Hindlimb muscle (tissue), 1 donor: ENCODE measurements at regions not wholly inside any gene's neighbourhood (a gene's known extent, or its start where the extent isn't known, plus 50 kb on each side); places are given as distances from the start of the nearest gene placed in this dataset.

Experiments used
- DNase-seq: peaks from one replicate; pipeline ENCODE4 v3.0.0-alpha.2; 2013

DNA sequence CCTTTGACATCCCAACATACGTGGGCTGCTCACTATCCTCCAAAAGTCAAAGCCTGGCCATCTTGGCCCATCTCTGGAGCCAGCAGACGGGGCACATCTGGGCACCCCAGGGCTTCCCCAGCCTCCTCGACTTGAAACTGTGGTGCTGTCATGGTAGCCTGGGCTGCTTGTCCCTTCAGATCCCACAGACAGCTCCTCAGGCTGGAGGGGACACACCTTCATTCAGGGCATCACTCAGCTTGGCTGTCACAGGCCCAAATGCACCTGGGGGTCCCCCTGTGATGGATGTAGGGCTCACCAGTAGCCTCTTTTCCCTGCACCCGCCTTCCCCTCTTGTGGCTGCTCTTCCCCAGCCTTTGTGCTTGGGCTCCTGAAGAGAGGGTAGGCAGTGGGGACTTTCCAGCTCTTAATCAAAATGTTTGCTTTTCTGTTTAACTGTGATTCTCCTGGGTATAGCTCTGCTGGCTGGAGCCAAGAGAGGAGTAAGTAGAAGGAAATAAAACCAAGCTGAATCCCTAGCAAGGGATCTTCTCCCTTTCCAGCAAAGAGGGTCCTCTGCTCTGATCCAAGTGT is 92.3 kb downstream of the GYPC start:
- no peak for DNase-seq

DNA sequence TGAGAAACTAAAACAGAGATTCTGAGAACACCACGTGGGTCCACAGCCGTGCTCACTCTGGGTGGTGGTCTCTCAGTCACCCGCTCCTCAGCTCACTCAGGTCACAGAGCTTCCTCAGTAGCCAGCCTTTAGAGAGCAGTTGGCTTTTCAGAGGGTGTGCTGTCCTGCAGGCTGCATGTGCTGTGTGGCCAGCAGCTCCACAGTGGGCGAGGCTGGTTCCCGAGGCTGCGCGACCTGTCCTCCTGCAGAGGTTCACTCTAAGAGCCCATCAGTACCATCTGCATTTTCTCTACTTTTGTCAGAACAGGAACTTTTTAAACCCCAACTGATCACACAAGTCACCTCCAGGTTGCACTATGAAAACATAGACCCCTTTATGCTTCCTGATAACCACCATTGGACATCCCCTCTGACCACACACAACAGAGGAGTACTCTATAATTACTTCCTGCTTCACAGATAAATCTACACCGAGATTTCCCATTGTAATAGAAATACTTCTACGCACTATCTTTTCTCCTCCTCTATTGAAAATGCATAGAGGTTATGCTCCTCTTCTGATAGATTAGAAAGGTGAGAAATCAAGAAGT is 93.1 kb downstream of the GYPC start:
- DNase-seq, result no peak

DNA sequence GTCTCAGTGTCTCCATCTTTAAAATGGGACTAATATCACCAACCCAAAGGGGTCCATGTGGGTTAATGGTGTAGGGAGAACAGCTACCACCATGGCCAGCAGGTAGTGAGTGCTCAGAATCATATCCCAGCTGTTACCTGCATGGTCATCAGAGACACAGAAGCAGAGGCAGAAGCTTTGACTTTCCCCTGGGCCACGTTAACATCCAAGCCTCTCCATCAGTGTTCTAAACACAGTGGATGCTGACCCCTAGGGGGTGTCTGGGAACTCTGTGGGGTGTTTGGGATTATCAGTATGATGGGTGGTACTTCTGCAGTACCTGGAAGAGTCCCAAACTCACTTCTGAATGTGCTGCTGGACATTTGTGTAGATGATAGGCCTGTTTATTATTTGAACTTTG is 93.6 kb downstream of the GYPC start:
- DNase-seq, result no peak

DNA sequence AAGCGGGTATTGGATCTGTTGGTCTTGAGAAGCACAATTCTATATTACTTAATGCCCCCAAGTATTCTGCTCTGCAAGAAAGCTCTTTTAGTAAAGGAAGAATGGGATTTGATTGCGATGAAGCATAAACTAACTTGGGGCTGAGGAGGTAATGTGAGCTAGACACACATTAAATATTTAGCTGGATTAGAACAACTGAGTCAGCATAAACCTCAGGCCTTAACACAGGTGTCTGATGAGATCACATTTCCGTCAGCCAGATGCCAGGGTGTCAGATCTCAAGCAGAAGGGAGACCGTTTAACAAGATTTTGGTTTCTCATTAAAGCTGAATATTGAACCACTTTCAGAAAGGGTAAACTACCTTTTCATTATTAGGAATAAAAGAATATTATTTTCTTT is 94.5 kb downstream of the GYPC start:
- no peak for DNase-seq

DNA sequence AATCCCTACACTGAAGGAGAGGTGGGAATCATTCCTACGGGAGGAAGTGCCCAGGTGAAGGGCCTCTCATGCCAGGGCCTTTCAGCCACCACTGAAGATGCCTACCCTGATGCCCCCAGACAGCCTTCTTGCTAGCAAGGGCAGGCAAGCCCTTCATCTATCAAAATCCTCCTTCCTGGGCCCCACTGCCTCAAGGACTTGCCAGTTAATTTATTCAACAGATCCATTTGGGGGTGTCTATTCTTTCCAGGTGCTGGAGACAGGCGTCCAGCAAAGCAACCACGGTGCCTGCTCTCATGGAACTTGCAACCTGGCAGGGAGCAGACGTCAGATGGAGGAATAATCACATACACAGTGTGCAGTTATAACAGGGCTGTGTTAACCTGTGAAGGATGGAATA is 95.5 kb downstream of the GYPC start:
- no peak for DNase-seq

DNA sequence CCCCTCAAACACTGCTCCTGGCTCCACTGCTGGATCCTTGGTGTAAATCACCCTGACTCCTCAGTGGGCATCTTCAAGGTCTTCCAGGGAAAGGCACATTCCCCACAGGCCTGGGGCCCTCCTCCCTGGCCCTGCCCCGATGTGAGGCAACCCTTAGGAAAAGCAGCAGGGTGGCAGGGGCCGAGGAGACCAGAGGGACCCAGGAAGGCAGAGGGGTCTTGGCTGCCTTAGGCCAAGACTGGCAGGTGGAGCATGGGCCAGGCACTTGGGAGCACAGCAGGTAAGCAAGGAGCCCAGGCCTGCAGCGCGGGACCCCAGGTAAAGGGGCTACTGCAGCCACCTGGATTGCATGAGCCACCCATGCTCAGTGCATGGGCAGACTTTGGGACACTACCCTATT is 96.9 kb downstream of the GYPC start:
- DNase-seq, result no peak

DNA sequence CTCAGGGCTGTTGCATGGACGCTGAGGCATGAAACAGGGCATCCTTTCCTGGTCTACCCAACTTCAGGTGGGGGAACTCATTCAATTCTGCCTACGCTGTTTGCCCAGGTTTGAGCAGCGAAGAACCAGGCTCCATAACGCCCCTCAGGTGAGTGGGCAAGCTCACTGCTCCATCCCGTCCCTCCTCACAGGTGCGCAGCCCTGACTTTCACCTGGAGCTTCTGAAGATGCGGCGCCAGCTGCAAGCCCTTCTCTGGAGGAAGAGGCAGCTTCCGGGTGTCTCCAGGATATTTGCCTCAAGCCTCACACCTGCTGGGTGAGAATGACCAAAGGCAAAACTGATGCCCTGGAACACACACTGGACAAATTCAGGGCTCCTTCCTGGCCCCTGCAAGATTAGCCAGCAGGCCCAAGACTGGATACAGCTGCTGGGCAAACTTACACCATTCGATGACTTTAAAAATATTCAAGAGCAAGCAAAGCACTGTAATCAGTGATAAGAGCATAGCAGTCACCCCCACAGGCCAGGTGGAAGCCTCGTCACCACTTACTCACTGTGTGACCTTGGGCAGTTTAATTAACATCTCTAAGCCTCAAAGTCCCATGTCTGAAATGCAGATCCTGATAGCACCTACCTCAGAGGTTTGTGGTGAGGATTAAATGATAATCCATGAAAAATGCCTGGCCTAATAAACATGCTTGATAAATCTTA is 97.7 kb downstream of the GYPC start:
- DNase-seq, result no peak

DNA sequence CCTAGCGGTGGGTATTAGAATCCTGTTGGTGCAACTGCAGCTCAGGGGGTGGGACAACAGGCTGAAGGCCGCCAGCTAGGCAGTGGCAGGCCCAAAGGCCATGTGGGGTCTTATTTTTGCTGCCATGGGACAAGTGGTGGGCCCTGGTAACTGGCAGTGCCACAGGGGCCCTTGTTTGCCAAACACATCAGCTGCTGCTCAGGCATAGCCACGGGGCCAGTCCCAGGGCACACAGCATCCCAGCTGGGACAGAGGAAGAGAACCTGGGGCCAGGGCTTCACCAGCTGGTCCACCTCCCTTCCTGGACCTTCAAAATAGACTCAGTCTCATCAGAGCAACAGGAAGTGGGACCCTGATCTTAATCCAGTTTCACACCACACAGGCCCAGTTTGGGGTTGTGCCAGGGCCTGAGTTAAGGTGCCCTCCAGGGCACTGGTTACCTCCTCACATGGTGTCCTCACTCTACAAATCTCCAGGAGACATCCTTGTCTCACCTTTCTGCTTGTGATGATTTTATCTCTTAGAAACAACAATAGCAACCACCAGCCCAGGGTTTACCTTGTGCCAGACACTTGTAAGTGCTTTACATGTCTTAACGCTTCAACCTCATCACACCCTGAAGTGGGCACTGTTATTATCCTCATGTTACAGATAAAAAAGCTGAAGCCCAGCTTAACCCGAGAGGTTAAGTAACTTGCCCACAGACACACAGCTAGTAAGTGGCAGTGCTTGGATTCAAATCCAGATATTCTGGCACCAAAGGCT is 98.5 kb downstream of the GYPC start:
- no peak for DNase-seq

DNA sequence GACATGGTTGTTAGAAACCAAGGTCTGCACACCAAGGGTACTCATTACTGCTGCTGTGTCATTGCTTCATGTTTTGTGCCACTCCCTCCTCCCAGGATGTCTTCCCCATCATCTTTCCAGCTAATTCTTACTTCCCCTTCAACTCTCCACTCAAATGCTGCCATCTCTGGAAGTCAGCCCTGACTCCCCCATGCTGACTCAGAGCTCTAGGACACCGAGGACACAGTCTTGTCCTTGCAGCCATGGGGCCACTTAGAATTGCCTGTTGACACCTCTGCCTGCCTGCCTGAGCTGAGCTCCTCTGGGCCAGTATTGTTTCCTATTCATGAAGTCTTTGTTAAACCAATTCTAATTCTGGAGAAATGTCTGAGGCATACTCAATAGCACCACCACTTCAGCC is 100.2 kb downstream of the GYPC start:
- DNase-seq, result no peak

DNA sequence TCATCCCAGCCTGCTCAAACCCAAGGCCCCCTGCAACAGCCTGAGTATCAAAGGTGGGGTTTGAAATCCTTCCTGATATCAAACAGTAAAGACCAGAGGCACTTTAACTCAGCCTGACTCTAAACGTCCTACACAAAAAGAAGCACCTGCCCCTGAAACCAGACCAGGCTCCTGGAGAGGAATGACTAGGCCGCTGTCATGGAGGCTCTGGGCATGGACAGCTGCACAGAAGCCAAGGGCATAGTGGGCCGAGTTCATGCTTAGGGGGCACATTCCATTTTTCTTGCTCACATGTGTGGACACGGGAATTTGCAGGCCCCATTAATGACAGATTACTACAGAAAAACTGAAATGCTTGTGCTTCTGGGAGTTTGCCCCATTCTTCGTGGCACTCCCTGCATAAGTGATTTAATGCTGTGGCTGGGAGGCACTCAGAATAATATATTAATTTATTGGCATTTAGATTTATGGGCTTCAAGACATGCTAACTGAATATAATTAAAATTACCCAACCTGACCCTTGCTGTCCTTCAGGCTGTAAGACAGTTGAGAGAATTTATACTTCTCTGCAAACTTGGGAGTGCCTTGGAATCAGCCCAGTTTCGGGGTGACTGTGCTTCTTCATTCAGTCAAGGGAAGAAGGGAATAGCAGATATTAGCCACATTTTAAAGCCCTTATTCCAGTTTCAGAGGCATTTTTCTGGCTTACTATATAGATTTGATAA is 105.5 kb downstream of the GYPC start:
- no peak for DNase-seq

DNA sequence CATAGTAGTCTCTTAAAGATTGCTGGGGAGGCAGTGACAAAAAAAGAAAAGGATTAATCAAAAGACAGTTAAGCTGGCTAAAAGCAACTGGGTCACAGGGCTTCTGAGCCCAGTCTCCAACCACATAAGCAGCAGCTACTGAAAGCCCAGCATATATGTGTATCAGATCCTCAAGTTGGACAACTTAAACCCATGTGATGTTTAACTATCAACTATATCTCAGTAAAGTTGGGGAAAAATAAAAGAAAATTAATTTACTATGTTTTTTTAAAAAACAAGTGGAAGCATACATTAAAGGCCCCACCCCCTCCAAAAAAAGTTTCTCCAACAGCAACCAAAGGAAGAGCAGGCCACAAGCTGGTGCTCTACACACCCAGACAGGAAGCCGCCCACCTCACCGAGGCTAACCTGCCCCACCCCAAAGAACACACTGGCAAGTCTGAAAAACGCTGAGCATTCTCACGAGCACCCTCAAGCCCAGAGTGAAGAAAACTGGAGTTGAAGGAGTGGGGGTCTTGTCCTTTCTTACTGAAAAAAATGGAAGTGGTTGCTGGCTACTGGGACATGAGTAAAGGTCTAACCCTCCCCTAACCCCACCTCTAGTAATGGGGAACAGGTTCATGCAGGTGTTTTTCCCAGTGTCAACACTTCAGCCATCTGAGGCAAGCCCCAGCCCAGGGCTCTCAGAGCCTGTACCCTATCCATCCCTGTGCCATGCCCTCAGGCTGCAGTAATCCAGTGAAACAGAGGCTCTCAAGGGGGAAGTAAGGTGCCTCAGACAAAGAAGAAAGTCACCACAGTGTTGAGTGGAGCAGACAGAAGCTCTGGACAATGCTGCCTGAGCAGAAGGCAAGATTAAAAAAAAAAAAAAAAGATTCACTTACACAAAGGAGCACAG is 106.3 kb downstream of the GYPC start:
- DNase-seq, result no peak

DNA sequence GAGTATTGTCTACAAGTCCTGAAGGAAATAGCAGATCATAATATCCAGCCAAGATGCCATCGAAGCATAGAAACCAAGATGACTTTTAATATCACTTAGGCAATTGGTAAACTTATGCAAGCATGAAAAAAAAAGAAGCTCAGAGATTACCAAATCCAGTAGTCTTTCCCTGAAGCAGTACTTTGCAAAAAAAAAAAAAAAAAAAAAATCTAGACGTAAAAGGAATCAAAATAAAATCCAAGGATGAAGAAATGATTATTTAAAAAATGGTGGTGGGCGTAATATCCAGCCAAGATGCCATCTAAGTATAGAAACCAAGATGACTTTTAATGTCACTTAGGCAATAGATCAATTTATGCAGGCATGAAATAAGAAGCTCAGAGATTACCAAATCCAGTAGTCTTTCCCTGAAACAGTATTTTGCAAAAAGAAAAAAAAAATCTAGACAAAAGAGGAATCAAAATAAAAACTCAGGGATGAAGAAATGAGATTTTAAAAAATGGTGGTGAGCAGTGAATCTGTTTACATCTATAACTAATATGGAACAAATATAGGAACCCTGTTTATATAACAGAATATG is 108.8 kb downstream of the GYPC start:
- no peak for DNase-seq

DNA sequence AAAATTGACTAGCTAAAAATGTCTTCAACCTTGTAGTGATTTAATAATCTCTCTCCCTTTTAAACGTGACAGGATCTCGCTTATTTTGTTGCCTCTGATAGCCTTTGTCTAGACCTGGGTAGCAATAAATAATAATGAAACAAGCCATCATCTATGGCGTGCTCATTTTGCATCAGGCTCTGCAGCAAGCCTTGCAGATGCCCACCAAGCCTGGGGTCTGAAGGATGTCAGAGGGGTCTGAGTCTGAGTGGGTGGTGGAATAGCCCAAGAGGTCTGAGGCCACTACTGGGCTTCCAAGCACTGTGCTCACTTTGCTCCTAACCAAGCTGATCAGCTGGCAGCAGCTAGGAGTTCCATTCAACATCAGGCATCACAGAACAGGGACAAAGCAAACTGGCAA is 109.4 kb downstream of the GYPC start:
- DNase-seq, result no peak

DNA sequence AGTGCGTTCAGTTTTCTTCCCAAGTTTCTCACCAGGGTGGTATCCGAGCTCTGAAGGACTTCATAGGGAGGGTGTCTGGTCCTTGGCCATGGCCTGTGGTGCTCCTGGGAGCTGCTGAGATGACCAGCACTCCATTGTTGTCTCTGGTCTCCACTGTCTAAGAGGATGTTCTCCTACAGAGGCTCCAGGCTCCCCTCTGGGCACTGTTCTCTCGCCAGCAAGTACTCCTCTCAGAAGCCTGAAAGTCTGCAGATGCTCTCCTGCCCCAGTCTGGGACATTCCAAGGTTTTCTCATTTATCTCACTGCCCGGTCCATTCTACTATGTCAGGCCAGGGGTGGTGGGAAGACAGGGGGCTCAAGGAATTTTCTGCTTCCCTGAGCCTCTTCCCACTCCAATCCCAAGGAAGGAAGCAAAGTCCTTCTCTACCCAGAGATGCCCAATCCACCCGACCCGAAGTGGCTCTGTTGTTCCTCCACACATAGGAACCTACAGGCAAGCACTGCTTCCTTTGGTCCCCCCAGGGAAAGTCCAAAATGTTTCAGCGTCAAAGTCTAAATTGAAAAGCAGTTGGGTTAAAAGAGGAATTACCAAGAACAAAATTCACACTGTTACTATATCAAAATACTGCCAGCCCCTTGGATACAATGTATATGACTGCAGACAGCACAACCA is 110.5 kb downstream of the GYPC start:
- no peak for DNase-seq

DNA sequence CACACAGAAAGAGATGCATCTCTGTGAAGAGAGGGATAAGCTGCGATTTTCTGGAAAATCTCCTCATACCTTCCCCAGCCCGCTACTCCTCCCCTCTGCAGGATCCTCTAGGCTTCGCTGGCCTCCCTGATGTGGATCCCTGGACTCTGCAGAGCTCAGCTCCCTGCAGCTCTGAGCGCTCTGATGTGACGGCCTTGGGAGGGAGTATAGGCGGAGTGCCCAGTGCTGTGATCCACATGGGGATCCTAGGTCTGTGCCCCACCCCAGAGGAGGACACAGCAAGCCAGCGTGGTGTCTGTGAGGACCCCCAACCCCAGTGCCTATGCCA is 111.0 kb downstream of the GYPC start:
- no peak for DNase-seq

DNA sequence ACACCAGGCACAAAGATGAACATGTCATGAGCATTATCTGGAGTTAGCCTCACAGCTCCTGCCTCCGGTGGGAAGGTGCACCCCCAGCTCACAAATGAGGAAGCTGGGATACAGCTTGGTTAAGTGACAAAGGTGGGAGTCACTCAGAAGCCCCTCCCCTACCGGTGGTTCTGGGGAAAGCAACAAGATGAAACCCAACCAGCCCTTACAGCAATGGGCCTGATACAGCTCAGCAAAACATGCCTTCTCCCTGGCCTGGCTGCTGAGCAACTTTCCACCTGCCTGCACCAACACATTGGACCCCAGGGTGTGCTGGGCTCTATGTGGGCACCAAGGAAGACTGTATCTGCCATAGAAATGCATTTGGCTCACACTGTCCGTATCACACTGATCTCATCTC is 113.2 kb downstream of the GYPC start:
- no peak for DNase-seq

DNA sequence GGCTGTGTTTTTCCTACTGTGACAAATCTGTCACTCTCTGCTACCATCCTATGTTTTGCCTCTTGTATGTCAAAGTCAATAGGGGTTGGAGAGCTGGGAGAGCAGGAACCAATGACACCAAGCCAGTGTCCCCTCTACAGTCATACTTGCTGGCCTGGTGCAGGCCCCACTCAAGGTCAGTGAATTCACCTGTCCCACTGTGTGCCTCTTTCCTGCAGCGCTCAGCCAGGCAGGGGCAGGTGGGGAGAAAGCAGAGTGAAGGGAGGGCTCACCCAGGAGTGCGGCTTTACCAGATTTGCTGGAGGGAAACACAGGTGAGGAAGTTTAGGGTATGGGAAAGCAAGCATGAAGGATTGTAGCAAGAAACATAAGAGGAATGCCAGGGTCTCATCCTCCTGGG is 114.5 kb downstream of the GYPC start:
- no peak for DNase-seq

DNA sequence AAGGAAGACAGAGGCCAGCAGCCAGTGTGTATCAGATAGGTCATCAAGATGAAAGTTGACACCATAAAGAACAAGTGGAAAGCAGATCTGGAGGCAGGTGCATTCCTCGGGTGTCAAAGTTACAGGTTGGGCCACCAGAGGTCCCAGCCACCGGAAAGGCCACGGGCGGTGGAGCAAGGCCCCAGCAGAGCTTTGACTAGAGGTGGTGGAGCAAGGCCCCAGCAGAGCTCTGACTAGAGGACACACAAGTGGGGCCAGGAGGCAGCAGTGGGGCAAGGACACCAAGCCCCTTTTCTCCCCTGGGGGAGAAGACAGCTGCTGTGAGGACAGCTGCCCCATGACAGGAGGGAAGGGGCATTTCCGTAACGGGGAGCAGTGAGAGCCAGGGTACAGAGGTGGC is 115.1 kb downstream of the GYPC start:
- DNase-seq, result no peak

DNA sequence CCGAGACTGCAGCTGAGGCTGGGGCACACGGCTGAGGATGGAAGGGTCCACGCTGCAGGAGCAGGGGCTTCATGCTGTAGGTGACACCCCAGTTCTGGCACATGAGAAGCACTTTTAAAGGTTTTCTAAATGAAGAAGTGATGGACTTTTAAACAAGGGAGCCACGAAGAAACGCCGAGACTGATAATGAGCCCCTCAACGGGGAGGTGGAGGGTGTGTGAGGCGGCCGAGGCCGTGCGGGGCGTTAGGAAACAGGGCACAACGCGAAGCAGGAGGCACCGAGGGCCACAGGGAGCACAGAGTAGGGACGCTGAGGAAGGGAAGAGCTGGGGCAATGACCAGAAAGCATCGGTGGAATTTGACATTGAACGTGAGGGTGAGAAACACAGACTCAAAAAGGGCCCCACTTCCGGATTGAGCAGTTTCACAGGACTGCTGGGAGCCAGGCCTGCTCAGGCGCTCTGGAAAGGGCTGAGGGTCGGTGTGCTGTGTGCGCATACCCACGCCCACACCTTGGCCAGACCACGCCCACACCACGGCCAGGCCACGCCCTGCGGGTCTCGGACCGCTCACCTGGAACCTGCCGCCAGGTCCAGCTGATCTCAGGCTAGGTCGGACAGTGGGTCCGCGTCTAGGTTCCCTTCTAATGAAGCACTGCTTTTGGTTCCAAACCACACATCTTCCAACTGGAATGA is 115.7 kb downstream of the GYPC start:
- DNase-seq, result no peak

DNA sequence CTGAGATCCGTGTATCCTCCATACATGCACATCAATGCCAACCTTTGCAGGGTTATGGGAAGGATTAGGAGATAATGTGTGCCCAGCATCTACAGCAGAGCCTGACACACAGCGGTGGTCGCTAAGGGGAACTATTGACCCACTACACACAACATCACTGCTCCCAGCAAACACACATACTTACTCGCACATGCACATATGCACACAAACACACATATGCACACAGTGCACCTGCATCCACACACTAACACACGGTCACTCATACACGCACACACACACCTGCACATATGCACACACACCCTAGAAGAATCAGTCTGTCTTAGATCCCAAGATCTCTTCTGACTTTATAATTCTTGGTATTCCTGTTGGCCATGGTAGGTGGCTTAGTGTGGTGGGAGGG is 118.3 kb downstream of the GYPC start:
- DNase-seq, result no peak

DNA sequence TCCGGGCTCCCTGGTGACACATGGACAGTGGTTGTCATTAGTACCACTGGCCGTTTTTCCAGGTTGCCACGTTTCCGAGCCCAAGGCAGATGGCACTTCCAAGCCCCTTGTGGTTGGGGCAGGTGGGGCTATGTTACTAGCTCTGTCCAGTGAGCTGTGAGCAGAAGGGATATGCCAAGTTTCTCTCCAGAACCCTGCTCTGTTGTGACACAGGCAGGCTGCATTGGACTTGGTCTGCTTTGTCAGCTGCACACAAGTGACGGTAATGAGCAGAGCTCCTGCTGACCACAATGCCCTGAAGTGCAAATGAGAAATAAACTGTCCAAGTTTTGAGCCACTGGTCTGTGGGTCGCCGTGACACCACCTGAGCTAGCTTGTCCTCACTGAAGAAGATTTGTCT is 118.8 kb downstream of the GYPC start:
- no peak for DNase-seq
